Colonic mucosa (tissue), 4 donors: ENCODE measurements at regions not wholly inside any gene's neighbourhood (a gene's known extent, or its start where the extent isn't known, plus 50 kb on each side); places are given as distances from the start of the nearest gene placed in this dataset.

Experiments
- DNase-seq: peaks from one replicate; pipeline ENCODE4 v3.0.0-alpha.2; 2020
- H3K27ac ChIP-seq: fragments of 200-600 bp; one replicate; pipeline ENCODE4 v1.8.0; 2021
- H3K27me3 ChIP-seq: fragments of 200-600 bp; one replicate; pipeline ENCODE4 v1.8.0; 2021
- H3K36me3 ChIP-seq: fragments of 200-600 bp; one replicate; pipeline ENCODE4 v1.8.0; 2021
- H3K4me1 ChIP-seq: fragments of 200-600 bp; one replicate; pipeline ENCODE4 v1.8.0; 2021; ENCODE audit warnings: mild to moderate bottlenecking
- H3K4me3 ChIP-seq: fragments of 200-600 bp; one replicate; pipeline ENCODE4 v1.8.0; 2021
- H3K9ac ChIP-seq, 2 donors: one replicate each; pipeline ENCODE4 v1.7.0; 2013; ENCODE audit warnings: control low read depth in 2 of 2, low read depth in 2 of 2, low read length in 2 of 2
- H3K9me3 ChIP-seq: fragments of 200-600 bp; one replicate; pipeline ENCODE4 v1.8.0; 2021
- CTCF ChIP-seq: fragments of 200-600 bp; IDR thresholded peaks from one replicate; pipeline ENCODE4 v1.8.0; 2022; ENCODE audit warnings: antibody characterized with exemption, mild to moderate bottlenecking
- intact Hi-C: fragments of 100-400 bp; cut with DNase I; formaldehyde crosslinking; loops from one replicate; pipeline ENCODE4 v1.14.1; 2022
- donor health status: healthy.
- donor health status: DM: no; HTN: no; CAD: no.
- donor health status: DM: no; HTN: no; CAD: no.

- no peak overlapping the region for H3K27ac ChIP-seq
- no peaks in the 10 kb centered on the region for H3K4me1 ChIP-seq
- H3K9ac ChIP-seq = no peak overlapping the region
- no peak overlapping the region for H3K4me3 ChIP-seq
- TF ChIP-seq CTCF = no peak
- no peaks in the 10 kb centered on the region for H3K9me3 ChIP-seq
- H3K27me3 ChIP-seq = no peaks in the 10 kb centered on the region
- H3K36me3 ChIP-seq = no peaks in the 10 kb centered on the region
- no peak for DNase-seq
- intact Hi-C loops = no loop called here
Observed at GRCh38 chr6:100246206-100246605, 218.5 kb downstream of the SIM1 start.

- no peak for DNase-seq
- H3K36me3 ChIP-seq = no peaks in the 10 kb centered on the region
Observed at GRCh38 chr6:100240798-100241197, 223.9 kb downstream of the SIM1 start.

GRCh38 chr6:100237821-100238220 lies 226.9 kb downstream of the SIM1 start:
- Histone ChIP-seq H3K27me3 (no peaks in the 10 kb centered on the region), H3K36me3 (no peaks in the 10 kb centered on the region), H3K9ac (no peak overlapping the region), H3K9me3 (no peaks in the 10 kb centered on the region), H3K4me3 (no peak overlapping the region), H3K27ac (no peak overlapping the region), H3K4me1 (no peaks in the 10 kb centered on the region)
- TF ChIP-seq CTCF = no peak
- no peak for DNase-seq
- intact Hi-C loops = no loop called here

More at GRCh38 chr6:100240798-100241197, 223.9 kb downstream of the SIM1 start:
- intact Hi-C loops = no loop called here
- H3K4me3 ChIP-seq = no peak overlapping the region
- no peak overlapping the region for H3K27ac ChIP-seq
- H3K9me3 ChIP-seq = no peaks in the 10 kb centered on the region
- TF ChIP-seq CTCF = no peak
- H3K4me1 ChIP-seq = no peaks in the 10 kb centered on the region
- H3K27me3 ChIP-seq = no peaks in the 10 kb centered on the region
- no peak overlapping the region for H3K9ac ChIP-seq

- Histone ChIP-seq H3K27me3 (no peaks in the 10 kb centered on the region), H3K27ac (no peak overlapping the region), H3K4me3 (no peak overlapping the region), H3K9ac (no peak overlapping the region), H3K9me3 (no peaks in the 10 kb centered on the region), H3K36me3 (no peaks in the 10 kb centered on the region), H3K4me1 (no peaks in the 10 kb centered on the region)
- intact Hi-C loops = no loop called here
- no peak for TF ChIP-seq CTCF
- no peak for DNase-seq
Observed at GRCh38 chr6:100236389-100236788, 228.3 kb downstream of the SIM1 start.

- Histone ChIP-seq H3K27ac (no peak overlapping the region), H3K9ac (no peak overlapping the region), H3K27me3 (no peaks in the 10 kb centered on the region), H3K4me3 (no peak overlapping the region), H3K9me3 (no peaks in the 10 kb centered on the region), H3K4me1 (no peaks in the 10 kb centered on the region), H3K36me3 (no peaks in the 10 kb centered on the region)
- intact Hi-C loops = no loop called here
- no peak for DNase-seq
- TF ChIP-seq CTCF = no peak
Observed at GRCh38 chr6:100235631-100236030, 229.1 kb downstream of the SIM1 start.

- intact Hi-C loops = no loop called here
- no peak overlapping the region for H3K9ac ChIP-seq
- H3K27me3 ChIP-seq = no peaks in the 10 kb centered on the region
- no peak for TF ChIP-seq CTCF
- DNase-seq = no peak
- no peak overlapping the region for H3K4me3 ChIP-seq
- H3K27ac ChIP-seq = no peak overlapping the region
- H3K9me3 ChIP-seq = no peaks in the 10 kb centered on the region
- no peaks in the 10 kb centered on the region for H3K36me3 ChIP-seq
- H3K4me1 ChIP-seq = no peaks in the 10 kb centered on the region
Observed at GRCh38 chr6:100234625-100235024, 230.1 kb downstream of the SIM1 start.
